ENCODE measurements at regions not wholly inside any gene's neighbourhood (a gene's known extent, or its start where the extent isn't known, plus 50 kb on each side); places are given as distances from the start of the nearest gene placed in this dataset.

GRCh38 chr13:31884556-31884955 lies 145.2 kb downstream of the RXFP2 start:
- TF ChIP-seq, protein P1, sequence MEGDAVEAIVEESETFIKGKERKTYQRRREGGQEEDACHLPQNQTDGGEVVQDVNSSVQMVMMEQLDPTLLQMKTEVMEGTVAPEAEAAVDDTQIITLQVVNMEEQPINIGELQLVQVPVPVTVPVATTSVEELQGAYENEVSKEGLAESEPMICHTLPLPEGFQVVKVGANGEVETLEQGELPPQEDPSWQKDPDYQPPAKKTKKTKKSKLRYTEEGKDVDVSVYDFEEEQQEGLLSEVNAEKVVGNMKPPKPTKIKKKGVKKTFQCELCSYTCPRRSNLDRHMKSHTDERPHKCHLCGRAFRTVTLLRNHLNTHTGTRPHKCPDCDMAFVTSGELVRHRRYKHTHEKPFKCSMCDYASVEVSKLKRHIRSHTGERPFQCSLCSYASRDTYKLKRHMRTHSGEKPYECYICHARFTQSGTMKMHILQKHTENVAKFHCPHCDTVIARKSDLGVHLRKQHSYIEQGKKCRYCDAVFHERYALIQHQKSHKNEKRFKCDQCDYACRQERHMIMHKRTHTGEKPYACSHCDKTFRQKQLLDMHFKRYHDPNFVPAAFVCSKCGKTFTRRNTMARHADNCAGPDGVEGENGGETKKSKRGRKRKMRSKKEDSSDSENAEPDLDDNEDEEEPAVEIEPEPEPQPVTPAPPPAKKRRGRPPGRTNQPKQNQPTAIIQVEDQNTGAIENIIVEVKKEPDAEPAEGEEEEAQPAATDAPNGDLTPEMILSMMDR (IDR thresholded peaks at IDR 0.05) = no peak
- TF ChIP-seq POLR2A (IDR thresholded peaks at IDR 0.05) = no peak
